Heart right ventricle (tissue), 16 donors: ENCODE measurements at regions not wholly inside any gene's neighbourhood (a gene's known extent, or its start where the extent isn't known, plus 50 kb on each side); places are given as distances from the start of the nearest gene placed in this dataset.

Experiments
- ATAC-seq, 8 donors: fragments of 200-7000 bp; cut with Tn5 transposase; one replicate each; pipeline ENCODE4 v1.9.1; 2020; ENCODE audit warnings: mild to moderate bottlenecking in 8 of 8, moderate library complexity in 8 of 8, moderate number of reproducible peaks in 1 of 8
- DNase-seq, 2 donors: peaks; one replicate each; pipeline ENCODE4 v3.0.0-alpha.2; 2020
- H3K27ac ChIP-seq, 10 donors: fragments of 200-600 bp; sonication (generic) in 2 of 10; one replicate each; pipeline versions ENCODE4 v1.5.0 to v1.8.0; 2020 to 2022; ENCODE audit warnings: mild to moderate bottlenecking in 3 of 10
- H3K27me3 ChIP-seq, 7 donors: fragments of 200-600 bp; one replicate each; pipeline ENCODE4 v1.8.0; 2021 to 2022; ENCODE audit warnings: mild to moderate bottlenecking in 2 of 7
- H3K36me3 ChIP-seq, 9 donors: fragments of 200-600 bp; sonication (generic) in 1 of 9; one replicate each; pipeline versions ENCODE4 v1.5.0 to v1.8.0; 2020 to 2022; ENCODE audit warnings: mild to moderate bottlenecking in 2 of 9
- H3K4me1 ChIP-seq, 9 donors: fragments of 200-600 bp; sonication (generic) in 1 of 9; one replicate each; pipeline versions ENCODE4 v1.5.0 to v1.8.0; 2020 to 2022; ENCODE audit warnings: mild to moderate bottlenecking in 4 of 9
- H3K4me3 ChIP-seq, 10 donors: fragments of 200-600 bp; sonication (generic) in 2 of 10; one replicate each; pipeline versions ENCODE4 v1.5.0 to v1.8.0; 2020 to 2022; ENCODE audit warnings: mild to moderate bottlenecking in 7 of 10, moderate library complexity in 2 of 10
- H3K9me3 ChIP-seq, 11 donors: fragments of 200-600 bp in 10 of 11; sonication (generic) in 2 of 11; one replicate each; pipeline versions ENCODE4 v1.5.0 to v1.8.0; 2013 to 2022; ENCODE audit warnings: mild to moderate bottlenecking in 2 of 11, control low read depth in 1 of 11, moderate library complexity in 1 of 11
- CTCF ChIP-seq, 9 donors: fragments of 200-600 bp; sonication (generic) in 2 of 9; IDR thresholded peaks; one replicate each; pipeline versions ENCODE4 v1.5.0 to v1.8.0; 2021 to 2022; ENCODE audit warnings: antibody characterized with exemption in 9 of 9, mild to moderate bottlenecking in 5 of 9, moderate library complexity in 1 of 9
- WGBS, 2 donors: extraction: QIAGEN DNeasy Blood & Tissue Kit; methylation state at CpG; one replicate each; pipeline ENCODE4 v1.1.7; 2013; ENCODE audit warnings: inconsistent platforms in 1 of 2; 5-methylcytosine and 5-hydroxymethylcytosine counted together
- intact Hi-C, 10 donors: fragments of 100-400 bp; cut with DNase I; formaldehyde crosslinking; loops; one replicate each; pipeline versions ENCODE4 v1.11.1 to v1.14.2; 2022
- donor health status: Arrhythmogenic right ventricular cardiomyopathy.
- donor health status: ischemic (EF 13 %, LVEDD 7.1; RV severe dilation, severe dysfunction).
- donor health status: healthy with polysubstance abuse.
- donor health status: DM: no; HTN: yes; CAD: no.
- donor health status: DM: no; HTN: no; CAD: no.
- donor health status: ischemic (EF 25% LVEDD 6.9; RV normal size, moderate dysfunction).
- donor health status: ischemic (EF 25% LVEDD 5.7; RV mildly dilated, moderate dysfunction).
- donor health status: healthy.
- donor health status: DM: yes; HTN: yes; CAD: no.
- donor health status: Ischemic cardiomyopathy.
- donor health status: ischemic (EF 35%, LVEDD 5.7; RV mildly dilated, moderate dysfunction).
- donor health status: nonischemic (EF 11% LVEDD 7.7; RV severe dilation, severe dysfunction).
- donor health status: DM: yes; HTN: yes; CAD: no.
- donor health status: PGD.
- donor health status: ischemic (EF 29% LVEDD 5.4; RV normal size, mild dysfunction).
- donor health status: nonischemic (EF 23%, LVEDD 6.1; RV moderate dilation, normal function).

GRCh38 chr16:50924759-50925545 lies 183.1 kb downstream of the CYLD start:
- intact Hi-C loops = no loop called here
- 89 to 94% methylated on average over 8 of the region's 8 CpGs for WGBS, 2 donors
- Histone ChIP-seq H3K27me3 (peaks cover 0 to 25% (median 13%) of the 10 kb centered on the region in 7 donors), H3K27ac (no peak overlapping the region), H3K4me3 (no peak overlapping the region), H3K36me3 (no peaks in the 10 kb centered on the region), H3K9me3 (no peaks in the 10 kb centered on the region), H3K4me1 (no peaks in the 10 kb centered on the region)
- TF ChIP-seq CTCF (IDR thresholded peaks at IDR 0.05) = no peak
- DNase-seq (no peak), ATAC-seq (no peak)

GRCh38 chr16:50917950-50918703 lies 176.2 kb downstream of the CYLD start:
- no peak overlapping the region for H3K4me3 ChIP-seq
- ATAC-seq (no peak), DNase-seq (no peak)
- intact Hi-C loops = no loop called here
- WGBS, 2 donors = 75 to 76% methylated on average over 16 of the region's 16 CpGs
- no peaks in the 10 kb centered on the region for H3K9me3 ChIP-seq
- no peak overlapping the region for H3K27ac ChIP-seq
- peaks cover 0 to 25% (median 0%) of the 10 kb centered on the region in 7 donors for H3K27me3 ChIP-seq
- TF ChIP-seq CTCF (IDR thresholded peaks at IDR 0.05) = no peak
- no peaks in the 10 kb centered on the region for H3K4me1 ChIP-seq
- H3K36me3 ChIP-seq = no peaks in the 10 kb centered on the region

GRCh38 chr16:50916040-50916439 lies 174.2 kb downstream of the CYLD start:
- Histone ChIP-seq H3K4me1 (no peaks in the 10 kb centered on the region), H3K27me3 (peaks cover 0 to 22% (median 0%) of the 10 kb centered on the region in 7 donors), H3K9me3 (no peaks in the 10 kb centered on the region), H3K4me3 (no peak overlapping the region), H3K27ac (no peak overlapping the region), H3K36me3 (no peaks in the 10 kb centered on the region)
- DNase-seq = no peak
- ATAC-seq = no peak
- intact Hi-C loops = no loop called here
- no peak for TF ChIP-seq CTCF (IDR thresholded peaks at IDR 0.05)

GRCh38 chr16:50915120-50915519 lies 173.2 kb downstream of the CYLD start:
- no peak for TF ChIP-seq CTCF (IDR thresholded peaks at IDR 0.05)
- intact Hi-C loops = no loop called here
- H3K4me3 ChIP-seq = no peak overlapping the region
- H3K27ac ChIP-seq = no peak overlapping the region
- H3K4me1 ChIP-seq = no peaks in the 10 kb centered on the region
- 65 to 70% methylated on average over 2 of the region's 2 CpGs for WGBS, 2 donors
- no peak for ATAC-seq
- H3K27me3 ChIP-seq = peaks cover 0 to 20% (median 0%) of the 10 kb centered on the region in 7 donors
- no peaks in the 10 kb centered on the region for H3K9me3 ChIP-seq
- no peak for DNase-seq
- no peaks in the 10 kb centered on the region for H3K36me3 ChIP-seq
